SU-DHL-6 (cell line): ENCODE measurements at regions not wholly inside any gene's neighbourhood (a gene's known extent, or its start where the extent isn't known, plus 50 kb on each side); places are given as distances from the start of the nearest gene placed in this dataset.

Experiments used
- CTCF ChIP-seq: fragments of 200-600 bp; sonication (generic); IDR thresholded peaks from one replicate; pipeline ENCODE4 v1.5.1; 2017; ENCODE audit warnings: antibody characterized with exemption, mild to moderate bottlenecking, low read length, moderate library complexity; ENCODE audit not compliant: insufficient read depth, poor library complexity, severe bottlenecking
- EZH2phosphoT487 ChIP-seq: fragments of 200-600 bp; sonication (generic), shearing (Covaris generic); conservative IDR thresholded peaks from 2 replicates; pipeline ENCODE4 v1.6.1; 2018; ENCODE audit warnings: mild to moderate bottlenecking, antibody characterized with exemption, low read length, moderate library complexity, mixed read lengths

GRCh38 chr13:22080832-22081231 is 410.0 kb downstream of the FGF9 start:
- TF ChIP-seq CTCF (no peak), EZH2phosphoT487 (no peak)
